Middle frontal gyrus (tissue), 1 donor: ENCODE measurements at regions not wholly inside any gene's neighbourhood (a gene's known extent, or its start where the extent isn't known, plus 50 kb on each side); places are given as distances from the start of the nearest gene placed in this dataset.

Source experiments
- DNase-seq: peaks from one replicate; pipeline ENCODE4 v3.0.0-alpha.2; 2015; ENCODE audit warnings: low spot score; ENCODE audit errors: extremely low spot score

GRCh38 chr13:90374168-90374567, 973.3 kb upstream of the MIR17HG start:
- DNase-seq = no peak

DNA sequence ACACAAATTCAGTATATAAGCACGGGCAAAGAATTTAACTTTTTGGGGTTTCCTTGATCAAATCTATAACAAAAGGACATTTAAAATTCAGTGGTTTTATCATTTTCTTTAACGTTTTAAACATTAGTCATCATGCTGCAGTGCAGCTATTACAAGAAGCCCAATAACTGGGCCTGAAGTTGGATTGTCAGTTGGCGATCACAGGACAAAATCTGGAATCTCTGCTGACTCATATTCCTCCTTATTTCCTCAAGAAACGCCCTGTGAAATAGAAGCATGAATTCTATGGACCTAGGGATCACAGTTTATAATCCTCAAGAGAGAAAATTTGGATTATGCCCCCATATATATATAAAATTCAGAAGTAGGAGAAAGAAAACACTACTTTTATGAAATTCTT, 971.6 kb upstream of the MIR17HG start:
- DNase-seq = no peak

- no peak for DNase-seq
Measured at GRCh38 chr13:90382425-90382824, 965.1 kb upstream of the MIR17HG start.

- no peak for DNase-seq
Measured at GRCh38 chr13:90385781-90386489, 961.6 kb upstream of the MIR17HG start.

DNA sequence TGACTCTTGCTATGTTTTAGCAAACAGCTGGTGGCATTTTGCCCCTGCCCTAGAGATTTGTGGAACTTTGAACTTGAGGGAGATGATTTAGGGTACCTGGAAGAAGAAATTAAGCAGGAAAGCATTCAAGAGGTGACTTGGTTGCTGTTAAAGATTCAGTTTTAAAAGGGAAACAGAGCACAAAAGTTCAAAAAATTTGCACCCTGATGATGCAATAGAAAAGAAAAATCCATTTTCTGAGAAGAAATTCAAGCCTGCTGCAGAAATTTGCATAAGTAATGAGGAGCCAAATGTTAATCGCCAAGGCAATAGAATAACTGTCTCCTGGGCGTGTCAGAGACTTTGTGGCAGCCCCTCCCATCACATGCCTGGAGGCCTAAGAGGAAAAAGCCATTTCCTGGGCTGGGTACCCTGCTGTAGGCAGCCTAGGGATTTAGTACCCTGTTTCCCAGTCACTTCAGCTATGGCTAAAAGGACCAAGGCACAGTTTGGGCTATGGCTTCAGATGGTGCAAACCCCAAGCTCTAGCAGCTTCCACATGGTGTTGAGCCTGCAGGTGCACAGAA, 958.5 kb upstream of the MIR17HG start:
- DNase-seq = no peak

DNA sequence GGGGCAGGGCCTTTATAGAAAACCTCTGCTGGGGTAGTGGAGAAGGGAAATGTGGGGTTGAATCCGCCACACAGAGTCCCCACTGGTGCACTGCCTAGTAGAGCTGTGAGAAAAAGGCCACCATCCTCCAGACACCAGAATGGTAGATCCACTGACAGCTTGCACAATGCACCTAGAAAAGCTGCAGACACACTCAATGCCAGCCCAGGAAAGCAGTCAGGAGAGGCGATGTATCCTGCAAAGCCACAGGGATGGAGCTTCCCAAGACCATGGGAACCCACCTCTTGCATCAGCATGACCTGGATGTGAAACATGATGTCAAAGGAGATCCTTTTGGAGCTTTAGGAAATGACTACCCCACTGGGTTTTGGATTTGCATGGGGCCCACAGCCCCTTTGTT, 958.0 kb upstream of the MIR17HG start:
- no peak for DNase-seq

DNA sequence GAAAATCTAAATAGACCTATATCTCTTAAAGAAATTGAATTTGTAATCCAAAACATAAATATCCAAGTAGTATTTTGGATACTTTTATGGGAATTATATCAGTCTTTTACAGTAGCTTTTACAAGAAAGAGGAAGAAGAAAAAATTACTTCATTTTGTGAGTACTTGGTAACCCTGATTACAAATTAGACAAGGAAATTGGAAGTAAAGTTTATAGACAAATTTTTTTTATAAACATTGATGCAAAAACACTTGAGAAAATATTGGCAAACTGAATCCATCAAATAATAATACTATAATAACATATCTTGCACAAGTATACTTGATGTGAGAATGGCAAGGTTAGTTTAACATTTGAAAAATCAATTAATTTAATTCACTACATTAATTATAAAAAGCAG, 954.1 kb upstream of the MIR17HG start:
- no peak for DNase-seq

GRCh38 chr13:90395348-90395747, 952.1 kb upstream of the MIR17HG start:
- no peak for DNase-seq

DNA sequence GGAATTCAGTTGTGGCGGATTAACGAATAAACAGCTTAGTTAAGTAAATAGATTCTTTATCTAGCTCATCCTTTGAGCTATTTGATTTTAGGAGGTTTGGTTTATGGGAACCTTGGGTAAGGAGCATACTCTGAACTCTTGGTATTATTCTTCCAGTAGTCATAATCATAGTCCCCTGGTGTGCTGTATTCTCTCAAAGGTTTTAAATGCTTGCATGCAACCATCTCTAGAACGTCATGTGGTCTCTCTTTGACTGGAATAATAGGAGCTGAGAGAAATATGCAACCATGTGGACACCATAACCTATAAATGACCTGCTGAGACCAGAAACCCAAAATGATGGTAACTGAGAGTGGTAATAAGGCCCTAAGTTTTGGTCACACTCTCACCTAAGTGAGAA, 951.6 kb upstream of the MIR17HG start:
- DNase-seq = no peak

DNA sequence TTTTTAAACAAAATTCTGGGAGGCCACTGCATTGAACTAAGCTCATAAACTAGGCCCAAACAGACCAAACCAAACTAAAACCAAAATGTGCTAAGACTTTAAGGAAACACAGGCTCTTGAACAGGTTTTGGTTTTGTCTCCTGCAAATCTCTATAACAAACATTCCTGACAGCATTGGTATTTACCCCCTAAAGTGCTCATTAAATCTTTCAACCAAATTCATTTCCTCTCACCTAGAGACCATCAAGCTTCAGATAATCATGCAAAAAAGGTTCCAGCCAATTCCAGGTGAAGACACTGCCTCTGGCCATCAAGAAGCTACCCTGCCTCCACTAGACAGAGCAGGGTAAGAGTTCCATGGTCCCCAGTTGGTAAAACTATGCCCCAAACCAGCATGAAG, 951.2 kb upstream of the MIR17HG start:
- no peak for DNase-seq

DNA sequence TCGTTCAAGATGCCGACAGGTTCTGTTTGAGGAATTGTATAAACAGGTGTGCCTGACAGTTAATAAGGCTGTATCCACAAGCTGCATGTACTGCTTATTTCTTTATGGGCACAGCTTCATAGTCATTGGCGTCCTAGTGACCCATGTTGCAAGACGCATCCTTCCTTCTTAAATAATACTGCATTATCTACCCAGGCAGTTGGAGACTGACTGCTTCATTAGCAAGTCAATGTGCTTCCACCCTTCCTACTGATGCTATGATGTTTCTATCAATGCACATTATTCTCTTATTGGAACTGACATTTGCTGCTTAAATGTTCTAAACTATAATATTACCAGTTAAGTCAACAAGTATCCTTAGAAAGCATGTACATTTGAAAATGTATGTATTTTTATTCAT, 950.0 kb upstream of the MIR17HG start:
- no peak for DNase-seq

- DNase-seq = no peak
Measured at GRCh38 chr13:90400372-90400771, 947.1 kb upstream of the MIR17HG start.

GRCh38 chr13:90401150-90401549, 946.3 kb upstream of the MIR17HG start:
- no peak for DNase-seq

- no peak for DNase-seq
Measured at GRCh38 chr13:90402102-90402501, 945.4 kb upstream of the MIR17HG start.

DNA sequence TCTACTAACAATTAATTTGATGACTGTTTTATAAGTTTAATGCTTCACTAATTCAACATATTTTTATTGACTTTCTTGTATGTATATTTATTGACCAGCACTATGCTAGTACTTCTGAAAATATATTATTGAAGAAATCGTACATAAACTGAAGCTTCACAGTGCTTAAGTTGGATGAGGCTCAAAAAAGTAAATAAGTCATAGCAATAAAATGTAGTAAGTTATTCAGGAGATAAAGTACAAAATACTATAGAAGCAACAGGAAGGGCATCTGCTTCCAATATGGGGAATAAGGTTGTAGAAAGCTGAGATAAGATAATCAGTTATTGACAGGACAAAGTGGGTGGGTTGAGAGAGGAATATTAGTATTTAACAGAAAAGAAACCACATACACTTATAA, 944.9 kb upstream of the MIR17HG start:
- no peak for DNase-seq

GRCh38 chr13:90403330-90404082, 944.0 kb upstream of the MIR17HG start:
- no peak for DNase-seq

DNA sequence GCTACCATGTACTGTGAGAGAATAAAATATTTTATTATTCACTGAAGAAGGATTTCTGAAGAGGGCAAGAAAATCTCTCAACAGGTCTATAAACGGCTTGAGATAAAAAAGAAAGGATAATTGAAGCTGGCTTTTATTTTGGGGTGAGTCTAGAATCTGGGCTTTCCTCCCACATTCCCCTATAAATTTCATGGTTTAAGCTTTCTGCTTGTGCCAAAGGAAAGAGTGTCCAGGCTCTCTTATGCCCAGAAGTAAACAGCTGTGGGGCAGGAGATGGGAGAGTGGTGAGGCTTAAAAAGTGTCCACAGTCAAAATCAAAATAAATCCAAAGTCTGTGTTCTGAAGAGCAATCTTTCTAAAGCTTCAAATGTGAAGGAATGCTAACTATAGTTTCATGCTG, 942.2 kb upstream of the MIR17HG start:
- no peak for DNase-seq

DNA sequence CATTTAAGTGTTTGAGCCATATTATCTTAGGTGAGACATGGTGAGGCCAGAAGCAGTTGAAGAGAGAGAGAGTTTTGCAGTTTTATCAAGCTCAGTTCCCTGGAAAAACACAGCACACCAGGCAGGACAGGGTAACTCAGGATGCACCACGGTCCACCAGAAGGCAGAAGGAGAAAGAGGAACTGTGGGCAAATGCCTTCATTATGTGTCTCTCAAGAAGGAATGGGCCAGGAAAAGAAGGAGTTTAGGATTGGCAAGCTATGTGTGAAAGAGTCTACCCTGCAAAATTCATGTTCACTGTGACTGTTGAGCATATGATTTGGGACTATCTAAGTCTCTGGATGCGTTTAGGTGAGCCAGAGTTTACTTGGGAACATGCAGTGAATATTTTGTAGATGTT, 934.5 kb upstream of the MIR17HG start:
- no peak for DNase-seq

- DNase-seq = no peak
Measured at GRCh38 chr13:90413548-90413947, 933.9 kb upstream of the MIR17HG start.

DNA sequence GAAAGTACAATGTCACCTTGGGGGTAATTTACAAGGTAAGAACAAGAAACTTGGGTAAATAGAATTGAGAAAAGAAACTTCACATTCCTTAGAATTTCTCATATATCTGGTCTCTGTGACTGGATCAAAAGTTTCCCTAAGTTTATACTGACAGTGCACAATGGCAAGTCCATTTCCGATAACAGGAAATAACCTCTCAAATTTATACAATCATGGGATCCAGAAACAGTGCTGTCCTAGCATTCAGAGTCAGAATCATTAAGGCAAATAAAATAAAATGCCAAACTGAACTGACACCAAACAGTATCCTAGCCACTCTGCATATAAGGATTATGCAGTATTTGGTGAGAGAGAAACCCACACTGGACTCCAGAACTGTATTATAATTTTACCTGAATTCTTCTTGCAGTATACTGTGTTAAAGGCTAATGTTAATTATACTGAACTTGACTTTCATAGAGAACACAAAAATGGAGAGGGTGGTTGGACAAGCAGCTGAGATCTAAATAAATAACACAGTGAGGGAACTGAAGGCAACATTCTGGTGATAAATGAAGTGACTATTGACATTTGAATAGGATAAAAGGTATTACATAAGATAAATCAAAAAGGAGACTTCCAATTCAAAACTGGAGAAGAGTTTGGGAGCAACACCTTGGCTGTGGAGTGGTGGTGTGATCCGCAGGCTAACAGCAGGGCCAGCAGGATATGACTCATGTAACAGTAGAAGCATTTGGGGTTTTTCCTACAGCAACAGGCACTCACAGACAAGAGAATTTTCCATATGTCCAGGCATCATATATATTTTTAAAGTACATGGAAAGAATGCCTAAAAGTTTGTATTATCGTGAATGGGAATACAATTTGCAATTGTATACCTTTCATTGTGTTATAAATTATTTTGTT, 932.5 kb upstream of the MIR17HG start:
- no peak for DNase-seq

- no peak for DNase-seq
Measured at GRCh38 chr13:90415902-90416301, 931.6 kb upstream of the MIR17HG start.

DNA sequence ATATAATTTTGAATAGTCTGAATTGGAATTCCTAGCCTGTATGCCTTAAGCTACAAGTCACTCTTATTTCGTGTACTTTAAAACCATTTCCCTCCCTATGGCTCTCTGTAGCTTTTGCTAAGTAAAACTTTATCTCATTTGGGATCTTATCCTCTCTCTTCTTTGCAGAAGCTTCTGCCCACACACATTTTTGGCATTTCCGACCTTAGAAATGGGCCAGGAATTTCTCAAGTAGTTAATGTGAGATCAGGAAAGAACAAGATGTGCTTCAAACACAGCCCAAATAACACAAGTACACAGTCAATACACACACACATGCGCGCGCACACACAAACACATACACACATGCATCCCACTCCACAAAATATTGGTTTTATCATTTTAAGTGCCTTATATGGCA, 931.0 kb upstream of the MIR17HG start:
- DNase-seq = no peak
